HFFc6 (cell line): ENCODE measurements at regions not wholly inside any gene's neighbourhood (a gene's known extent, or its start where the extent isn't known, plus 50 kb on each side); places are given as distances from the start of the nearest gene placed in this dataset.

Experiments used
- DNase-seq: peaks from one replicate; pipeline ENCODE4 v3.0.0-alpha.2; 2018
- H3K27ac Mint-ChIP-seq: 2 replicates; pipeline ENCODE4 v1.8.0; 2020; ENCODE audit warnings: mild to moderate bottlenecking, mixed read lengths
- H3K27me3 Mint-ChIP-seq: 2 replicates; pipeline ENCODE4 v1.8.0; 2021; ENCODE audit warnings: mild to moderate bottlenecking, moderate library complexity, mixed read lengths; ENCODE audit not compliant: insufficient read depth
- H3K36me3 Mint-ChIP-seq: 2 replicates; pipeline ENCODE4 v1.8.0; 2021; ENCODE audit warnings: low read depth, mixed read lengths
- H3K4me1 Mint-ChIP-seq: 2 replicates; pipeline ENCODE4 v1.8.0; 2020; ENCODE audit warnings: low read depth, mixed read lengths
- H3K4me3 Mint-ChIP-seq: 2 replicates; pipeline ENCODE4 v1.8.0; 2020; ENCODE audit warnings: mild to moderate bottlenecking, moderate library complexity, mixed read lengths
- H3K9me3 Mint-ChIP-seq: 2 replicates; pipeline ENCODE4 v1.8.0; 2020; ENCODE audit warnings: mild to moderate bottlenecking, mixed read lengths
- CTCF ChIP-seq: fragments of 200-600 bp; sonication (generic); IDR thresholded peaks from 2 replicates; pipeline ENCODE4 v1.5.0; 2021; ENCODE audit warnings: antibody characterized with exemption, mild to moderate bottlenecking

GRCh38 chr15:62482785-62483429 is 317.8 kb upstream of the C2CD4B start:
- peak overlapping the region; percentile 82 for H3K27ac Mint-ChIP-seq
- peak; percentile 81 for DNase-seq
- no peaks in the 10 kb centered on the region for H3K36me3 Mint-ChIP-seq

GRCh38 chr15:62483814-62484213 is 318.7 kb upstream of the C2CD4B start:
- no peak for DNase-seq

More at GRCh38 chr15:62482785-62483429, 317.8 kb upstream of the C2CD4B start:
- TF ChIP-seq CTCF: peak; percentile 53
- H3K9me3 Mint-ChIP-seq: no peaks in the 10 kb centered on the region
- 0 out of 2 replicates have a peak overlapping the region, but pooled peaks have one; percentile 5 for H3K4me3 Mint-ChIP-seq
- peaks cover 34% of the 10 kb centered on the region for H3K4me1 Mint-ChIP-seq
- no peaks in the 10 kb centered on the region; the same call in 1 of the 2 replicates for H3K27me3 Mint-ChIP-seq

GRCh38 chr15:62485170-62485720 is 320.2 kb upstream of the C2CD4B start:
- Mint-ChIP-seq H3K36me3 (no peaks in the 10 kb centered on the region), H3K4me1 (peaks cover 52% of the 10 kb centered on the region), H3K9me3 (no peaks in the 10 kb centered on the region), H3K27me3 (no peaks in the 10 kb centered on the region), H3K27ac (peak overlapping the region; percentile 19; the same call in 1 of the 2 replicates), H3K4me3 (no peak overlapping the region)
- no peak for TF ChIP-seq CTCF
- DNase-seq: no peak

More at GRCh38 chr15:62483814-62484213, 318.7 kb upstream of the C2CD4B start:
- H3K4me1 Mint-ChIP-seq: peaks cover 42% of the 10 kb centered on the region
- H3K27ac Mint-ChIP-seq: no peak overlapping the region
- H3K4me3 Mint-ChIP-seq: no peak overlapping the region
- TF ChIP-seq CTCF: no peak
- no peaks in the 10 kb centered on the region for H3K9me3 Mint-ChIP-seq
- H3K36me3 Mint-ChIP-seq: no peaks in the 10 kb centered on the region
- no peaks in the 10 kb centered on the region; the same call in 1 of the 2 replicates for H3K27me3 Mint-ChIP-seq

- no peaks in the 10 kb centered on the region for H3K27me3 Mint-ChIP-seq
- no peak for DNase-seq
- no peak overlapping the region for H3K27ac Mint-ChIP-seq
- no peaks in the 10 kb centered on the region for H3K9me3 Mint-ChIP-seq
- H3K36me3 Mint-ChIP-seq: no peaks in the 10 kb centered on the region
- H3K4me1 Mint-ChIP-seq: peaks cover 52% of the 10 kb centered on the region
- TF ChIP-seq CTCF: no peak
- no peak overlapping the region for H3K4me3 Mint-ChIP-seq
Observed at GRCh38 chr15:62486041-62486440, 321.0 kb upstream of the C2CD4B start.

GRCh38 chr15:62488387-62488786 is 323.3 kb upstream of the C2CD4B start:
- no peak for TF ChIP-seq CTCF
- Mint-ChIP-seq H3K27ac (no peak overlapping the region), H3K4me3 (no peak overlapping the region), H3K4me1 (peaks cover 54% of the 10 kb centered on the region), H3K27me3 (no peaks in the 10 kb centered on the region), H3K36me3 (no peaks in the 10 kb centered on the region), H3K9me3 (no peaks in the 10 kb centered on the region)
- DNase-seq: no peak
